DOHH2 (cell line): ENCODE measurements at regions not wholly inside any gene's neighbourhood (a gene's known extent, or its start where the extent isn't known, plus 50 kb on each side); places are given as distances from the start of the nearest gene placed in this dataset.

ENCODE experiments used
- H3F3A ChIP-seq: fragments of 200-600 bp; sonication (generic), shearing (Covaris generic); 2 replicates; pipeline ENCODE4 v1.6.0; 2016; ENCODE audit warnings: antibody characterized with exemption, mild to moderate bottlenecking; ENCODE audit not compliant: control insufficient read depth, insufficient read depth
- H3K27ac ChIP-seq: fragments of 200-600 bp; sonication (generic); 2 replicates; pipeline ENCODE4 v1.5.1; 2014; ENCODE audit warnings: low read depth, mild to moderate bottlenecking, low read length, moderate library complexity
- H3K27me3 ChIP-seq: fragments of 200-600 bp; sonication (generic); 2 replicates; pipeline ENCODE4 v1.6.1; 2014; ENCODE audit warnings: mild to moderate bottlenecking, low read length, mixed read lengths; ENCODE audit not compliant: control insufficient read depth
- H3K36me3 ChIP-seq: fragments of 200-600 bp; sonication (generic); 2 replicates; pipeline ENCODE4 v1.6.1; 2014; ENCODE audit warnings: mild to moderate bottlenecking, low read length, moderate library complexity, mixed read lengths; ENCODE audit not compliant: control insufficient read depth
- H3K4me1 ChIP-seq: fragments of 200-600 bp; sonication (generic); 2 replicates; pipeline ENCODE4 v1.6.1; 2014; ENCODE audit warnings: mild to moderate bottlenecking, low read length, mixed read lengths; ENCODE audit not compliant: control insufficient read depth
- H3K4me2 ChIP-seq: fragments of 200-600 bp; sonication (generic); 2 replicates; pipeline ENCODE4 v1.6.0; 2014; ENCODE audit warnings: mild to moderate bottlenecking, low read length, moderate library complexity
- H3K4me3 ChIP-seq: fragments of 200-600 bp; sonication (generic); 2 replicates; pipeline ENCODE4 v1.5.1; 2014; ENCODE audit warnings: mild to moderate bottlenecking, low read length, mixed read lengths
- H3K79me2 ChIP-seq: fragments of 200-600 bp; sonication (generic); 2 replicates; pipeline ENCODE4 v1.6.1; 2014; ENCODE audit warnings: mild to moderate bottlenecking, low read length, mixed read lengths; ENCODE audit not compliant: control insufficient read depth
- H3K9me2 ChIP-seq: fragments of 200-600 bp; sonication (generic); replicated peaks from 2 replicates; pipeline ENCODE4 v1.6.1; 2014; ENCODE audit warnings: mild to moderate bottlenecking, low read length, mixed read lengths; ENCODE audit not compliant: control insufficient read depth
- H3K9me3 ChIP-seq: fragments of 200-600 bp; sonication (generic); 2 replicates; pipeline ENCODE4 v1.6.1; 2014; ENCODE audit warnings: antibody characterized with exemption, low read length, mixed read lengths; ENCODE audit not compliant: control insufficient read depth, insufficient read depth
- H4K20me1 ChIP-seq: fragments of 200-600 bp; sonication (generic); 2 replicates; pipeline ENCODE4 v1.6.0; 2014; ENCODE audit warnings: low read depth, mild to moderate bottlenecking, antibody characterized with exemption, low read length, moderate library complexity; ENCODE audit not compliant: control insufficient read depth, insufficient read depth
- CTCF ChIP-seq: fragments of 200-600 bp; sonication (generic); IDR thresholded peaks from one replicate; pipeline ENCODE4 v1.5.1; 2014; ENCODE audit warnings: antibody characterized with exemption, mild to moderate bottlenecking, low read depth, low read length; ENCODE audit not compliant: poor library complexity, severe bottlenecking
- EZH2phosphoT487 ChIP-seq: fragments of 200-600 bp; sonication (generic); IDR thresholded peaks from 2 replicates; pipeline ENCODE4 v1.6.1; 2017; ENCODE audit warnings: borderline replicate concordance, mild to moderate bottlenecking, antibody characterized with exemption, low read length, moderate library complexity, mixed read lengths

GRCh38 chr14:83289390-83289789, 1755.7 kb upstream of the SEL1L start:
- Histone ChIP-seq H3K27me3 (no peaks in the 10 kb centered on the region), H3K4me1 (no peaks in the 10 kb centered on the region), H3K27ac (no peak overlapping the region), H3K4me3 (no peak overlapping the region), H3K9me3 (no peaks in the 10 kb centered on the region), H3F3A (no peaks in the 10 kb centered on the region), H4K20me1 (no peaks in the 10 kb centered on the region), H3K9me2 (no peaks in the 10 kb centered on the region), H3K4me2 (no peak overlapping the region), H3K79me2 (no peaks in the 10 kb centered on the region), H3K36me3 (no peaks in the 10 kb centered on the region)
- no peak for TF ChIP-seq CTCF
- no peak for TF ChIP-seq EZH2phosphoT487

- Histone ChIP-seq H3K36me3 (no peaks in the 10 kb centered on the region), H3K4me2 (no peak overlapping the region), H3K4me1 (no peaks in the 10 kb centered on the region), H3K27me3 (no peaks in the 10 kb centered on the region), H3K27ac (no peak overlapping the region), H3K79me2 (no peaks in the 10 kb centered on the region), H4K20me1 (no peaks in the 10 kb centered on the region), H3F3A (no peaks in the 10 kb centered on the region), H3K4me3 (no peak overlapping the region), H3K9me3 (no peaks in the 10 kb centered on the region), H3K9me2 (no peaks in the 10 kb centered on the region)
- TF ChIP-seq EZH2phosphoT487, result no peak
- no peak for TF ChIP-seq CTCF
Measured at GRCh38 chr14:83289896-83290295, 1756.2 kb upstream of the SEL1L start.

- Histone ChIP-seq H3K9me3 (no peaks in the 10 kb centered on the region), H3K4me3 (no peak overlapping the region), H4K20me1 (no peaks in the 10 kb centered on the region), H3K4me2 (no peak overlapping the region), H3K27me3 (no peaks in the 10 kb centered on the region), H3F3A (no peaks in the 10 kb centered on the region), H3K27ac (no peak overlapping the region), H3K79me2 (no peaks in the 10 kb centered on the region), H3K4me1 (no peaks in the 10 kb centered on the region), H3K36me3 (no peaks in the 10 kb centered on the region), H3K9me2 (no peaks in the 10 kb centered on the region)
- no peak for TF ChIP-seq CTCF
- no peak for TF ChIP-seq EZH2phosphoT487
Measured at GRCh38 chr14:83290447-83290846, 1756.8 kb upstream of the SEL1L start.

GRCh38 chr14:83291714-83292113, 1758.1 kb upstream of the SEL1L start:
- Histone ChIP-seq H3F3A (no peaks in the 10 kb centered on the region), H3K9me3 (no peaks in the 10 kb centered on the region), H3K4me2 (no peak overlapping the region), H3K4me3 (no peak overlapping the region), H4K20me1 (no peaks in the 10 kb centered on the region), H3K79me2 (no peaks in the 10 kb centered on the region), H3K36me3 (no peaks in the 10 kb centered on the region), H3K27ac (no peak overlapping the region), H3K9me2 (no peaks in the 10 kb centered on the region), H3K4me1 (no peaks in the 10 kb centered on the region), H3K27me3 (no peaks in the 10 kb centered on the region)
- TF ChIP-seq EZH2phosphoT487 (no peak), CTCF (no peak)
